Cardiac muscle cell (in vitro differentiated cells and primary cell): ENCODE measurements at regions not wholly inside any gene's neighbourhood (a gene's known extent, or its start where the extent isn't known, plus 50 kb on each side); places are given as distances from the start of the nearest gene placed in this dataset.

Source experiments
- DNase-seq, 2 donors: peaks; one replicate each; pipeline versions ENCODE4 v3.0.0 to v3.0.0-alpha.2; 2010 to 2017; ENCODE audit warnings: low read depth in 1 of 2, low spot score in 1 of 2
- H3K27ac ChIP-seq: fragments of 200-600 bp; sonication (generic); 2 replicates; pipeline ENCODE4 v1.5.1; 2016
- H3K27me3 ChIP-seq: fragments of 200-600 bp; sonication (generic); 2 replicates; pipeline ENCODE4 v1.6.0; 2016; ENCODE audit warnings: control low read depth
- H3K36me3 ChIP-seq: fragments of 200-600 bp; sonication (generic); 2 replicates; pipeline ENCODE4 v1.5.1; 2016; ENCODE audit warnings: control low read depth
- H3K4me1 ChIP-seq: fragments of 200-600 bp; sonication (generic); 2 replicates; pipeline ENCODE4 v1.8.1; 2017; ENCODE audit warnings: low read depth, mild to moderate bottlenecking, mixed run types
- H3K4me3 ChIP-seq: fragments of 200-600 bp; sonication (generic); 2 replicates; pipeline ENCODE4 v1.5.1; 2016; ENCODE audit warnings: mild to moderate bottlenecking
- H3K9me3 ChIP-seq: fragments of 200-600 bp; sonication (generic); 2 replicates; pipeline ENCODE4 v1.5.1; 2017; ENCODE audit warnings: low read depth, mild to moderate bottlenecking, control low read depth
- TF ChIP-seq, protein P1 (sequence below): IDR thresholded peaks from 2 replicates; pipeline ENCODE4 v1.5.1; 2012; ENCODE audit warnings: low read depth, mild to moderate bottlenecking, low read length

DNA sequence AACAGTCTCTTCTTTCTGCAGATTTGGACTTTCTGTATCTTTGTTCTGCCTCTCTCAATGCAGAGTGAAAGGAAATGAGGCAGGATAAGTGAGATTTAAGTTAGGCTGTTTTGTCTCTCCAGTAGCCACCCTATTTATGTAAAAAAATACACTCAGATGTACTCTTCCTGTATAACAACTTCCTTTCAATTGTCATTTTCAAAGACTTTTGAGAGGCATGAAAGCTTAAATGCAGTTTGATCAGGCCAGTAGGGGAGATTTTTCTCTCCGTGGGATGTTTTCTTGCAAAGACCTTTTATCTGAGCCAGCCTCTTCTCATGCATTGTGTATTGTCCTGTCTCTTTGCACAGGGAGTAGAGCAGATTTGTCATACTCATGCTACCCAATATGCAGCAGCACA is 166.8 kb downstream of the SLITRK5 start:
- DNase-seq = no peak
- TF ChIP-seq, protein P1, sequence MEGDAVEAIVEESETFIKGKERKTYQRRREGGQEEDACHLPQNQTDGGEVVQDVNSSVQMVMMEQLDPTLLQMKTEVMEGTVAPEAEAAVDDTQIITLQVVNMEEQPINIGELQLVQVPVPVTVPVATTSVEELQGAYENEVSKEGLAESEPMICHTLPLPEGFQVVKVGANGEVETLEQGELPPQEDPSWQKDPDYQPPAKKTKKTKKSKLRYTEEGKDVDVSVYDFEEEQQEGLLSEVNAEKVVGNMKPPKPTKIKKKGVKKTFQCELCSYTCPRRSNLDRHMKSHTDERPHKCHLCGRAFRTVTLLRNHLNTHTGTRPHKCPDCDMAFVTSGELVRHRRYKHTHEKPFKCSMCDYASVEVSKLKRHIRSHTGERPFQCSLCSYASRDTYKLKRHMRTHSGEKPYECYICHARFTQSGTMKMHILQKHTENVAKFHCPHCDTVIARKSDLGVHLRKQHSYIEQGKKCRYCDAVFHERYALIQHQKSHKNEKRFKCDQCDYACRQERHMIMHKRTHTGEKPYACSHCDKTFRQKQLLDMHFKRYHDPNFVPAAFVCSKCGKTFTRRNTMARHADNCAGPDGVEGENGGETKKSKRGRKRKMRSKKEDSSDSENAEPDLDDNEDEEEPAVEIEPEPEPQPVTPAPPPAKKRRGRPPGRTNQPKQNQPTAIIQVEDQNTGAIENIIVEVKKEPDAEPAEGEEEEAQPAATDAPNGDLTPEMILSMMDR = no peak
- Histone ChIP-seq H3K36me3 (no peaks in the 10 kb centered on the region), H3K4me3 (no peak overlapping the region), H3K27me3 (no peaks in the 10 kb centered on the region), H3K4me1 (no peaks in the 10 kb centered on the region), H3K9me3 (no peaks in the 10 kb centered on the region), H3K27ac (no peak overlapping the region)

DNA sequence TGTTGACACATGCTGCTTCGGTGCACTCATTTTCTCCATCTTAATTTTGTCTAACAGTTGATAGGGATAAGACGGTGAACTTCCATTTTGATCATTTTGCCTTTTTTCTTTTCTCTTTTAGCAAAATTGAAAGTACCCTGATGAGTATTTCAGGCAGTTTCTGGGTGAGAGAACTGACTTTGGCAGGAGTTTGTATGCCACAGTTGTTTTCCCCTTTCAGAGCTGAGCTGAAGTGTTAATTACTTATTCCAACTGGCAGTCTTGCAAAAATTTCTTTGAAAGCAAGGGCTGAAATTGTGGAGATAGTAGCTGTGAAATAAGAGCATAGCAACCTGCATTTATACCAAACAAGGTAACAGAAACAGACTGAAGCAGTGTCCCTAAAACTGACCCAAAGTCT is 180.2 kb downstream of the SLITRK5 start:
- H3K36me3 ChIP-seq = no peaks in the 10 kb centered on the region
- H3K9me3 ChIP-seq = no peaks in the 10 kb centered on the region
- DNase-seq = no peak
- no peak overlapping the region for H3K4me3 ChIP-seq
- no peaks in the 10 kb centered on the region for H3K27me3 ChIP-seq
- TF ChIP-seq, protein P1 = no peak
- H3K27ac ChIP-seq = no peak overlapping the region
- H3K4me1 ChIP-seq = no peaks in the 10 kb centered on the region

GRCh38 chr13:87855553-87855952 is 184.4 kb downstream of the SLITRK5 start:
- H3K27me3 ChIP-seq = no peaks in the 10 kb centered on the region
- H3K4me3 ChIP-seq = no peak overlapping the region
- no peaks in the 10 kb centered on the region for H3K36me3 ChIP-seq
- no peak for DNase-seq
- TF ChIP-seq, protein P1 = no peak
- no peak overlapping the region for H3K27ac ChIP-seq
- H3K4me1 ChIP-seq = no peaks in the 10 kb centered on the region
- H3K9me3 ChIP-seq = no peaks in the 10 kb centered on the region

DNA sequence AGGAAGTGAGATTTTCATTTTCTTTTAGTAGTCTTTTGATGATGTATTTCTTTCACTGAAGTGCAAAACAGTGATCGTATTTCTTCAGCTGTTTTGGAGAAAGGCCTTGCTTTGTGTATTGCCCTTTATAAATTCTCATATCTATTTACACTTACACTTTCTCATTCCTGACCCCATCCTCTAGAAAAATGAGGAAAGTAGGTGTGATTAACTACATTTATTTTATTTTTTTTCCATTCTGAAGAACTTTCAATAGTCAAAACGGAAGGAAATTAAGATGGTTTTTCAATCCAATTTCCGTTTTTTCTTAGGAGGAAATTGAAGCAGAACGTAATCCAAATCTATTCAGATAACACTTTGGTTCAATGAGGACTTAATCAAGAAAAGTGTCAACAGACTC is 188.1 kb downstream of the SLITRK5 start:
- Histone ChIP-seq H3K36me3 (no peaks in the 10 kb centered on the region), H3K27me3 (no peaks in the 10 kb centered on the region), H3K4me3 (no peak overlapping the region), H3K27ac (no peak overlapping the region), H3K9me3 (no peaks in the 10 kb centered on the region), H3K4me1 (no peaks in the 10 kb centered on the region)
- DNase-seq = no peak
- TF ChIP-seq, protein P1 = no peak

GRCh38 chr13:87867426-87867825 is 196.3 kb downstream of the SLITRK5 start:
- Histone ChIP-seq H3K4me1 (no peaks in the 10 kb centered on the region), H3K36me3 (no peaks in the 10 kb centered on the region), H3K4me3 (no peak overlapping the region), H3K27ac (no peak overlapping the region), H3K9me3 (no peaks in the 10 kb centered on the region), H3K27me3 (no peaks in the 10 kb centered on the region)
- TF ChIP-seq, protein P1 = no peak
- no peak for DNase-seq

DNA sequence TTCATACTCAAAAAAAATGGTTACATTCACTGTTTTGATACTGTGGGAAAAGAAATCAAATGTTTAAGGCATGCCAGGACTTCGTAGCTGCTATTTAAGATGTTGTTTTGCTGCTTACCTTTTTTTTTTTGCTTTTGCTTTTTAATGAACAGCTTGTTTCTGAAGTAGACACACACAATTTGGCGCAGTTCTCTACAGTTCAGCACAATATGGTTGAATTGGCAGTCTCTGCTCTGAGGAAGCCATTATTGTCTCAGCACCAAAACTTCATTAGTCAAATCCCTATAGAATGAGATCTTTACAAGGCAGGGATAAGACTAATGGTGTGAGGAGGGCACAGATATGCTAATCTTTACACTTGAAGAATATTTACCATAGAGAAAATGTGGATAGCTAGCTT is 197.6 kb downstream of the SLITRK5 start:
- Histone ChIP-seq H3K36me3 (no peaks in the 10 kb centered on the region), H3K4me3 (no peak overlapping the region), H3K9me3 (no peaks in the 10 kb centered on the region), H3K4me1 (no peaks in the 10 kb centered on the region), H3K27me3 (no peaks in the 10 kb centered on the region), H3K27ac (no peak overlapping the region)
- no peak for DNase-seq
- TF ChIP-seq, protein P1 = no peak
